ENCODE measurements at regions not wholly inside any gene's neighbourhood (a gene's known extent, or its start where the extent isn't known, plus 50 kb on each side); places are given as distances from the start of the nearest gene placed in this dataset.

GRCh38 chr2:53572696-53573095 lies 194.9 kb upstream of the CHAC2 start:
- DNase-seq (ENCODE audit: insufficient read length, low spot score) = no peak
- TF ChIP-seq POU2F2 (IDR thresholded peaks at IDR 0.05; ENCODE audit: low read depth, low read length) (no peak), POLR2A (IDR thresholded peaks at IDR 0.05; ENCODE audit: low read depth, low read length) (no peak), SPI1 (IDR thresholded peaks at IDR 0.05; ENCODE audit: low read depth, low read length) (no peak), TAF1 (IDR thresholded peaks at IDR 0.05; ENCODE audit: low read depth, low read length) (no peak), POLR2AphosphoS5 (IDR thresholded peaks at IDR 0.05; ENCODE audit: low read depth, low read length) (no peak), PAX5 (IDR thresholded peaks at IDR 0.05; ENCODE audit: insufficient read depth, low read length, severe bottlenecking) (no peak)
- no peak for FAIRE-seq

- FAIRE-seq (no peak), DNase-seq (ENCODE audit: insufficient read length, low spot score) (no peak)
- TF ChIP-seq POLR2A (IDR thresholded peaks at IDR 0.05; ENCODE audit: low read depth, low read length) = no peak
- TF ChIP-seq TAF1 (IDR thresholded peaks at IDR 0.05; ENCODE audit: low read depth, low read length) = no peak
- no peak for TF ChIP-seq PAX5 (IDR thresholded peaks at IDR 0.05; ENCODE audit: insufficient read depth, low read length, severe bottlenecking)
- TF ChIP-seq POU2F2 (IDR thresholded peaks at IDR 0.05; ENCODE audit: low read depth, low read length) = no peak
- TF ChIP-seq SPI1 (IDR thresholded peaks at IDR 0.05; ENCODE audit: low read depth, low read length) = no peak
- TF ChIP-seq POLR2AphosphoS5 (IDR thresholded peaks at IDR 0.05; ENCODE audit: low read depth, low read length) = no peak
These were observed 197.5 kb upstream of the CHAC2 start for GRCh38 chr2:53569957-53570727.

- no peak for FAIRE-seq
- TF ChIP-seq SPI1 (IDR thresholded peaks at IDR 0.05; ENCODE audit: low read depth, low read length) (no peak), POLR2AphosphoS5 (IDR thresholded peaks at IDR 0.05; ENCODE audit: low read depth, low read length) (no peak)
- no peak for DNase-seq (ENCODE audit: insufficient read length, low spot score)
These were observed 199.1 kb upstream of the CHAC2 start for GRCh38 chr2:53568469-53568868.

- DNase-seq (ENCODE audit: insufficient read length, low spot score) (no peak), FAIRE-seq (no peak)
- TF ChIP-seq POLR2AphosphoS5 (IDR thresholded peaks at IDR 0.05; ENCODE audit: low read depth, low read length) (no peak), SPI1 (IDR thresholded peaks at IDR 0.05; ENCODE audit: low read depth, low read length) (no peak), POLR2A (IDR thresholded peaks at IDR 0.05; ENCODE audit: low read depth, low read length) (no peak), TAF1 (IDR thresholded peaks at IDR 0.05; ENCODE audit: low read depth, low read length) (no peak), POU2F2 (IDR thresholded peaks at IDR 0.05; ENCODE audit: low read depth, low read length) (no peak), PAX5 (IDR thresholded peaks at IDR 0.05; ENCODE audit: insufficient read depth, low read length, severe bottlenecking) (no peak)
These were observed 200.5 kb upstream of the CHAC2 start for GRCh38 chr2:53567073-53567472.

GRCh38 chr2:53562407-53562806 lies 205.2 kb upstream of the CHAC2 start:
- DNase-seq (ENCODE audit: insufficient read length, low spot score) (no peak), FAIRE-seq (no peak)
- TF ChIP-seq POLR2A (IDR thresholded peaks at IDR 0.05; ENCODE audit: low read depth, low read length) = no peak
- TF ChIP-seq SPI1 (IDR thresholded peaks at IDR 0.05; ENCODE audit: low read depth, low read length) = no peak
- no peak for TF ChIP-seq POU2F2 (IDR thresholded peaks at IDR 0.05; ENCODE audit: low read depth, low read length)
- TF ChIP-seq PAX5 (IDR thresholded peaks at IDR 0.05; ENCODE audit: insufficient read depth, low read length, severe bottlenecking) = no peak
- TF ChIP-seq TAF1 (IDR thresholded peaks at IDR 0.05; ENCODE audit: low read depth, low read length) = no peak
- no peak for TF ChIP-seq POLR2AphosphoS5 (IDR thresholded peaks at IDR 0.05; ENCODE audit: low read depth, low read length)

- DNase-seq (ENCODE audit: insufficient read length, low spot score) = no peak
- FAIRE-seq = no peak
- TF ChIP-seq POLR2AphosphoS5 (IDR thresholded peaks at IDR 0.05; ENCODE audit: low read depth, low read length) = no peak
- TF ChIP-seq PAX5 (IDR thresholded peaks at IDR 0.05; ENCODE audit: insufficient read depth, low read length, severe bottlenecking) = no peak
- no peak for TF ChIP-seq TAF1 (IDR thresholded peaks at IDR 0.05; ENCODE audit: low read depth, low read length)
- TF ChIP-seq SPI1 (IDR thresholded peaks at IDR 0.05; ENCODE audit: low read depth, low read length) = no peak
- no peak for TF ChIP-seq POLR2A (IDR thresholded peaks at IDR 0.05; ENCODE audit: low read depth, low read length)
- TF ChIP-seq POU2F2 (IDR thresholded peaks at IDR 0.05; ENCODE audit: low read depth, low read length) = no peak
These were observed 206.4 kb upstream of the CHAC2 start for GRCh38 chr2:53561155-53561554.

- no peak for TF ChIP-seq PAX5 (IDR thresholded peaks at IDR 0.05; ENCODE audit: insufficient read depth, low read length, severe bottlenecking)
- no peak for TF ChIP-seq SPI1 (IDR thresholded peaks at IDR 0.05; ENCODE audit: low read depth, low read length)
- no peak for TF ChIP-seq POLR2A (IDR thresholded peaks at IDR 0.05; ENCODE audit: low read depth, low read length)
- DNase-seq (ENCODE audit: insufficient read length, low spot score) (no peak), FAIRE-seq (no peak)
These were observed 208.2 kb upstream of the CHAC2 start for GRCh38 chr2:53559302-53559966.

GRCh38 chr2:53558867-53559266 lies 208.7 kb upstream of the CHAC2 start:
- FAIRE-seq = no peak
- TF ChIP-seq POU2F2 (IDR thresholded peaks at IDR 0.05; ENCODE audit: low read depth, low read length) (no peak), POLR2A (IDR thresholded peaks at IDR 0.05; ENCODE audit: low read depth, low read length) (no peak), PAX5 (IDR thresholded peaks at IDR 0.05; ENCODE audit: insufficient read depth, low read length, severe bottlenecking) (no peak), SPI1 (IDR thresholded peaks at IDR 0.05; ENCODE audit: low read depth, low read length) (no peak), TAF1 (IDR thresholded peaks at IDR 0.05; ENCODE audit: low read depth, low read length) (no peak), POLR2AphosphoS5 (IDR thresholded peaks at IDR 0.05; ENCODE audit: low read depth, low read length) (no peak)

GRCh38 chr2:53549497-53549896 lies 218.1 kb upstream of the CHAC2 start:
- FAIRE-seq = no peak
- no peak for DNase-seq (ENCODE audit: insufficient read length, low spot score)
- no peak for TF ChIP-seq PAX5 (IDR thresholded peaks at IDR 0.05; ENCODE audit: insufficient read depth, low read length, severe bottlenecking)
- no peak for TF ChIP-seq SPI1 (IDR thresholded peaks at IDR 0.05; ENCODE audit: low read depth, low read length)
- no peak for TF ChIP-seq POLR2A (IDR thresholded peaks at IDR 0.05; ENCODE audit: low read depth, low read length)
- no peak for TF ChIP-seq POU2F2 (IDR thresholded peaks at IDR 0.05; ENCODE audit: low read depth, low read length)
- no peak for TF ChIP-seq TAF1 (IDR thresholded peaks at IDR 0.05; ENCODE audit: low read depth, low read length)
- no peak for TF ChIP-seq POLR2AphosphoS5 (IDR thresholded peaks at IDR 0.05; ENCODE audit: low read depth, low read length)

More at GRCh38 chr2:53558867-53559266, 208.7 kb upstream of the CHAC2 start:
- no peak for DNase-seq (ENCODE audit: insufficient read length, low spot score)

All from GM12891 (cell line).